Keratinocyte (primary cell): ENCODE measurements at regions not wholly inside any gene's neighbourhood (a gene's known extent, or its start where the extent isn't known, plus 50 kb on each side); places are given as distances from the start of the nearest gene placed in this dataset.

Experiments used
- CTCF ChIP-seq, 3 experiments: IDR thresholded peaks in 1 of 3; conservative IDR thresholded peaks in 1 of 3; optimal IDR thresholded peaks in 1 of 3; 2 replicates in 2 of 3; 3 replicates in 1 of 3; pipeline versions ENCODE3 to v1.5.1; 2011; ENCODE audit warnings: low read length in 3 of 3, mild to moderate bottlenecking in 3 of 3, moderate library complexity in 2 of 3, control low read depth in 1 of 3, inconsistent platforms in 1 of 3; ENCODE audit not compliant: insufficient read depth in 2 of 3; ENCODE audit errors: extremely low read depth in 1 of 3
- EZH2 ChIP-seq: IDR thresholded peaks from one replicate; pipeline ENCODE4 v1.6.1; 2012; ENCODE audit warnings: inconsistent platforms, mild to moderate bottlenecking, low read length, moderate library complexity

GRCh38 chr12:91502208-91502607, 319.6 kb upstream of the DCN start:
- TF ChIP-seq CTCF (optimal IDR thresholded peaks at IDR 0.05 in 1 of 3, IDR thresholded peaks at IDR 0.05 in 1 of 3, conservative IDR thresholded peaks at IDR 0.05 in 1 of 3; ENCODE audit: extremely low read depth in 1 of 3, insufficient read depth in 2 of 3, low read length in 3 of 3) = no peak
- TF ChIP-seq EZH2 = no peak
